Stomach (tissue), 4 donors: ENCODE measurements at regions not wholly inside any gene's neighbourhood (a gene's known extent, or its start where the extent isn't known, plus 50 kb on each side); places are given as distances from the start of the nearest gene placed in this dataset.

Experiments
- CTCF ChIP-seq, 7 experiments: fragments of 450-650 bp in 4 of 7; fragments of 200-600 bp in 3 of 7; sonication (generic) in 3 of 7; IDR thresholded peaks; one replicate each; pipeline ENCODE4 v1.5.1; 2016 to 2019; ENCODE audit warnings: antibody characterized with exemption in 7 of 7, control low read depth in 2 of 7, mild to moderate bottlenecking in 1 of 7
- EP300 ChIP-seq: sonication (generic); formaldehyde crosslinking; IDR thresholded peaks from one replicate; pipeline ENCODE4 v1.6.1; 2017; ENCODE audit warnings: antibody characterized with exemption
- POLR2A ChIP-seq, 4 donors: fragments of 450-650 bp; IDR thresholded peaks; one replicate each; pipeline ENCODE4 v1.6.1; 2016; ENCODE audit warnings: antibody characterized with exemption in 4 of 4, control low read depth in 2 of 4, mild to moderate bottlenecking in 1 of 4, moderate library complexity in 1 of 4
- POLR2AphosphoS5 ChIP-seq, 3 donors: sonication (generic); formaldehyde crosslinking; IDR thresholded peaks; one replicate each; pipeline ENCODE4 v1.6.1; 2016; ENCODE audit warnings: antibody characterized with exemption in 3 of 3

- TF ChIP-seq CTCF (IDR thresholded peaks at IDR 0.05) (no peak), EP300 (no peak), POLR2A (IDR thresholded peaks at IDR 0.05) (no peak), POLR2AphosphoS5 (IDR thresholded peaks at IDR 0.05) (no peak)
These were observed 440.4 kb downstream of the BUD13 start for GRCh38 chr11:116332391-116332790.
